K562 (cell line): ENCODE measurements at regions not wholly inside any gene's neighbourhood (a gene's known extent, or its start where the extent isn't known, plus 50 kb on each side); places are given as distances from the start of the nearest gene placed in this dataset.

Experiments
- ATAC-seq: fragments of 200-7000 bp; cut with Tn5 transposase; 3 replicates; pipeline ENCODE4 v1.9.1; 2020; ENCODE audit warnings: moderate library complexity
- BruUV-seq: library from RNA; stranded (reverse); fragments of 400-500 nt; replicated peaks from 2 replicates; lab custom pipeline; 2021; lab: Mats Ljungman, UMichigan
- CTCF ChIA-PET: fragments of 300-600 bp; formaldehyde crosslinking; extraction: SDS; loops from one replicate; lab custom pipeline; 2021; ENCODE audit warnings: low intra/inter-chr PET ratio; lab: Yijun Ruan, JAX
- POLR2A ChIA-PET: fragments of 300-600, 350-650 bp; sonication (Branson Sonifier 250); formaldehyde crosslinking; extraction: SDS; loops from one replicate; lab custom pipeline; 2021; ENCODE audit warnings: antibody characterized with exemption, inconsistent platforms; lab: Yijun Ruan, JAX
- DNase-seq, 4 experiments: peaks; one replicate each; pipeline versions ENCODE4 v3.0.0 to v3.0.0-alpha.2; 2011 to 2018; ENCODE audit warnings: low spot score in 3 of 4, mixed read lengths in 3 of 4; ENCODE audit errors: extremely low read depth in 1 of 4
- FAIRE-seq: peaks from 2 replicates; lab custom pipeline; 2011; peaks lifted over from hg19 to GRCh38; lab: Jason Lieb, UNC
- H2AFZ ChIP-seq: 2 replicates; pipeline ENCODE4 v1.6.0; 2011; ENCODE audit warnings: low read depth, low read length, control low read depth, inconsistent platforms
- H3K27ac ChIP-seq: fragments of 200-600 bp; 3 replicates; pipeline ENCODE4 v1.8.0; 2011; ENCODE audit warnings: low read depth, mild to moderate bottlenecking, control low read depth, inconsistent platforms, low read length, moderate library complexity, mixed read lengths; ENCODE audit errors: extremely low read depth
- H3K27me3 ChIP-seq, 2 experiments: fragments of 300-600 bp in 1 of 2; 2 replicates in 1 of 2; 3 replicates in 1 of 2; pipeline versions ENCODE4 v1.6.0 to v1.8.0; 2011; ENCODE audit warnings: inconsistent platforms in 2 of 2, low read length in 2 of 2, mild to moderate bottlenecking in 1 of 2, mixed read lengths in 1 of 2, moderate library complexity in 1 of 2; ENCODE audit not compliant: control insufficient read depth in 2 of 2, insufficient read depth in 2 of 2
- H3K36me3 ChIP-seq: fragments of 300-600 bp; 3 replicates; pipeline ENCODE4 v1.8.0; 2011; ENCODE audit warnings: mild to moderate bottlenecking, low read length, inconsistent platforms; ENCODE audit not compliant: control insufficient read depth, insufficient read depth
- H3K4me1 ChIP-seq, 2 experiments: fragments of 200-600 bp in 1 of 2; replicated peaks in 1 of 2; 2 replicates in 1 of 2; 3 replicates in 1 of 2; pipeline versions ENCODE4 v1.5.1 to v1.8.0; 2011; ENCODE audit warnings: inconsistent platforms in 2 of 2, low read length in 2 of 2, mild to moderate bottlenecking in 1 of 2, mixed read lengths in 1 of 2, moderate library complexity in 1 of 2; ENCODE audit not compliant: control insufficient read depth in 2 of 2, insufficient read depth in 2 of 2
- H3K4me2 ChIP-seq: 2 replicates; pipeline ENCODE4 v1.6.1; 2011; ENCODE audit warnings: low read length, control low read depth, inconsistent platforms, mixed read lengths; ENCODE audit not compliant: insufficient read depth
- H3K4me3 ChIP-seq: fragments of 200-600 bp; sonication (generic), shearing (Covaris generic); 2 replicates; pipeline ENCODE4 v1.5.1; 2016; ENCODE audit warnings: control low read depth, inconsistent platforms
- H3K79me2 ChIP-seq: fragments of 200-600 bp; 3 replicates; pipeline ENCODE4 v1.8.0; 2011; ENCODE audit warnings: low read length, inconsistent platforms; ENCODE audit not compliant: control insufficient read depth, insufficient read depth
- H3K9ac ChIP-seq, 2 experiments: 2 replicates each; pipeline versions ENCODE4 v1.6.0 to v1.6.1; 2011; ENCODE audit warnings: low read depth in 2 of 2, low read length in 2 of 2, control low read depth in 1 of 2, inconsistent platforms in 1 of 2, mild to moderate bottlenecking in 1 of 2, mixed read lengths in 1 of 2; ENCODE audit not compliant: insufficient read depth in 1 of 2
- H3K9me1 ChIP-seq: one replicate; pipeline ENCODE4 v1.6.0; 2011; ENCODE audit warnings: inconsistent platforms, mild to moderate bottlenecking, low read length, moderate library complexity; ENCODE audit not compliant: control insufficient read depth, insufficient read depth
- H3K9me3 ChIP-seq: replicated peaks from 2 replicates; pipeline ENCODE4 v1.5.1; 2011; ENCODE audit warnings: low read depth, low read length, inconsistent platforms; ENCODE audit not compliant: control insufficient read depth, insufficient read depth
- H4K20me1 ChIP-seq: replicated peaks from 2 replicates; pipeline ENCODE4 v1.6.1; 2011; ENCODE audit warnings: low read length, inconsistent platforms, mixed read lengths; ENCODE audit not compliant: control insufficient read depth, insufficient read depth
- CREM ChIP-seq: IDR thresholded peaks from 2 replicates; pipeline ENCODE4 v1.6.1; 2014; ENCODE audit warnings: antibody characterized with exemption, low read depth
- FIP1L1 ChIP-seq: fragments of 200-400 bp; formaldehyde crosslinking; IDR thresholded peaks from 2 replicates; pipeline ENCODE4 v1.6.1; 2018; ENCODE audit warnings: mild to moderate bottlenecking, low read depth, low read length; ENCODE audit not compliant: poor library complexity, severe bottlenecking
- GTF3C2 ChIP-seq: IDR thresholded peaks from 3 replicates; pipeline ENCODE4 v1.6.1; 2011; ENCODE audit warnings: borderline replicate concordance, mild to moderate bottlenecking, moderate library complexity; ENCODE audit not compliant: insufficient read length; ENCODE audit errors: extremely low read depth
- HDAC3 ChIP-seq: fragments of 450-650 bp; IDR thresholded peaks from 2 replicates; pipeline ENCODE4 v1.6.1; 2018; ENCODE audit warnings: borderline replicate concordance, mild to moderate bottlenecking, moderate library complexity; ENCODE audit not compliant: partially characterized antibody
- KLF10 ChIP-seq: fragments of 250-450 bp; sonication (Bioruptor Pico); IDR thresholded peaks from 2 replicates; pipeline ENCODE4 v1.6.1; 2021; ENCODE audit warnings: matching md5 sums
- NFIC ChIP-seq: fragments of 450-650 bp; IDR thresholded peaks from 2 replicates; pipeline ENCODE4 v1.6.1; 2017; ENCODE audit warnings: mild to moderate bottlenecking, inconsistent platforms
- PHF20 ChIP-seq: fragments of 450-650 bp; IDR thresholded peaks from 2 replicates; pipeline ENCODE4 v1.6.1; 2018; ENCODE audit not compliant: partially characterized antibody
- RBFOX2 ChIP-seq: fragments of 200-400 bp; formaldehyde crosslinking; IDR thresholded peaks from 2 replicates; pipeline ENCODE4 v1.6.1; 2017; ENCODE audit warnings: low read depth, mild to moderate bottlenecking, low read length, moderate library complexity
- STAT5A ChIP-seq: IDR thresholded peaks from 2 replicates; pipeline ENCODE4 v1.6.1; 2012; ENCODE audit warnings: low read length, inconsistent platforms, borderline replicate concordance
- ZBTB17 ChIP-seq: fragments of 450-650 bp; formaldehyde crosslinking; IDR thresholded peaks from 2 replicates; pipeline ENCODE4 v1.4.0; 2020; ENCODE audit warnings: mild to moderate bottlenecking
- ZNF224 ChIP-seq: sonication (generic); formaldehyde crosslinking; IDR thresholded peaks from 2 replicates; pipeline ENCODE4 v1.8.0; 2022; ENCODE audit warnings: mild to moderate bottlenecking, missing genetic modification reagents
- ZNF324 ChIP-seq: fragments of 250-450 bp; sonication (Bioruptor Pico); IDR thresholded peaks from 2 replicates; pipeline ENCODE4 v1.4.0; 2020; ENCODE audit warnings: mild to moderate bottlenecking
- ZNF507 ChIP-seq: conservative IDR thresholded peaks from 2 replicates; pipeline ENCODE4 v1.6.1; 2017; ENCODE audit warnings: missing genetic modification characterization, missing compliant biosample characterization
- WGBS: fragments of 100-300 bp; shearing (Covaris generic); methylation state at CpG from one replicate; pipeline ENCODE4 v1.1.6; 2016; ENCODE audit warnings: low coverage, mixed read lengths; ENCODE audit not compliant: insufficient coverage; ENCODE audit errors: missing lambda C conversion rate; 5-methylcytosine and 5-hydroxymethylcytosine counted together
- in situ Hi-C: fragments of 300-500 bp; cut with MboI; formaldehyde crosslinking; loops from 4 replicates; pipeline ENCODE4 v1.15.0; 2018; ENCODE audit warnings: inconsistent platforms, mixed read lengths
- intact Hi-C: fragments of 100-400 bp; cut with micrococcal nuclease; formaldehyde crosslinking; loops from 2 replicates; pipeline ENCODE4 v1.14.2; 2022

GRCh38 chr7:57327081-57327480 lies 122.9 kb upstream of the ZNF716 start:
- H3K4me1 ChIP-seq: no peaks in the 10 kb centered on the region
- CTCF ChIA-PET: interaction anchor here (0.6 kb wide), 1 partner anchor 93 kb away, joined by 10 read pairs; no protein-coding TSS in a partner anchor
- FAIRE-seq: no peak
- no peaks in the 10 kb centered on the region; the same call in 1 of the 2 replicates for H3K9me3 ChIP-seq
- 0% methylated on average over 4 of the region's 4 CpGs for WGBS
- in situ Hi-C loops: no loop called here
- no peak for DNase-seq
- no peak overlapping the region for H3K27ac ChIP-seq
- intact Hi-C loops: no loop called here
- H3K36me3 ChIP-seq: no peaks in the 10 kb centered on the region
- BruUV-seq: no TSS peak
- no peak for ATAC-seq
- H3K27me3 ChIP-seq: no peaks in the 10 kb centered on the region
- no peaks in the 10 kb centered on the region for H3K79me2 ChIP-seq
- no peak overlapping the region for H2AFZ ChIP-seq
- H4K20me1 ChIP-seq: no peaks in the 10 kb centered on the region
- no peak overlapping the region for H3K4me2 ChIP-seq
- H3K9ac ChIP-seq: no peak overlapping the region
- no peak overlapping the region for H3K4me3 ChIP-seq
- POLR2A ChIA-PET: no interaction called here
- TF ChIP-seq ZNF224 (no peak), ZBTB17 (no peak), ZNF507 (tag) (no peak), KLF10 (CRISPR knock-in tag) (no peak), PHF20 (no peak), FIP1L1 (no peak), NFIC (no peak), RBFOX2 (no peak), STAT5A (no peak), ZNF324 (CRISPR knock-in tag) (no peak), CREM (no peak), GTF3C2 (no peak), HDAC3 (no peak)
- no peaks in the 10 kb centered on the region for H3K9me1 ChIP-seq
